HepG2 (cell line): ENCODE measurements at regions not wholly inside any gene's neighbourhood (a gene's known extent, or its start where the extent isn't known, plus 50 kb on each side); places are given as distances from the start of the nearest gene placed in this dataset.

Source experiments
- ATF2 ChIP-seq: sonication (generic); formaldehyde crosslinking; IDR thresholded peaks from 2 replicates; pipeline ENCODE4 v1.4.0; 2020; ENCODE audit warnings: missing genetic modification reagents
- FOXM1 ChIP-seq: sonication (generic); formaldehyde crosslinking; IDR thresholded peaks from 2 replicates; pipeline ENCODE4 v1.5.0; 2020; ENCODE audit warnings: missing genetic modification reagents
- HINFP ChIP-seq: sonication (generic); formaldehyde crosslinking; IDR thresholded peaks from 2 replicates; pipeline ENCODE4 v1.4.0; 2020; ENCODE audit warnings: low read depth, mild to moderate bottlenecking, missing genetic modification reagents
- KLF15 ChIP-seq: sonication (generic); formaldehyde crosslinking; IDR thresholded peaks from 2 replicates; pipeline ENCODE4 v1.8.1; 2023; ENCODE audit warnings: borderline replicate concordance, mild to moderate bottlenecking, inconsistent platforms, missing genetic modification reagents, mixed read lengths
- MBNL3 ChIP-seq: fragments of 250-450 bp; sonication (Bioruptor Pico); conservative IDR thresholded peaks from 2 replicates; pipeline ENCODE4 v1.8.0; 2022; ENCODE audit warnings: mild to moderate bottlenecking, inconsistent platforms
- MTF1 ChIP-seq: sonication (generic); formaldehyde crosslinking; IDR thresholded peaks from 2 replicates; pipeline ENCODE4 v1.5.0; 2020; ENCODE audit warnings: missing genetic modification reagents
- MYC ChIP-seq: sonication (generic); formaldehyde crosslinking; IDR thresholded peaks from 2 replicates; pipeline ENCODE4 v1.9.0; 2021; ENCODE audit warnings: missing genetic modification reagents, borderline replicate concordance
- NFAT5 ChIP-seq: sonication (generic); formaldehyde crosslinking; IDR thresholded peaks from 2 replicates; pipeline ENCODE4 v1.4.0; 2020; ENCODE audit warnings: missing genetic modification reagents
- NONO ChIP-seq, 2 experiments: fragments of 450-650 bp in 1 of 2; sonication (generic) in 1 of 2; formaldehyde crosslinking in 1 of 2; IDR thresholded peaks in 1 of 2; conservative IDR thresholded peaks in 1 of 2; 2 replicates each; pipeline versions ENCODE4 v1.6.1 to v1.8.0; 2017 to 2022; ENCODE audit warnings: mild to moderate bottlenecking in 1 of 2, missing genetic modification reagents in 1 of 2, moderate library complexity in 1 of 2
- PATZ1 ChIP-seq: sonication (generic); formaldehyde crosslinking; IDR thresholded peaks from 2 replicates; pipeline ENCODE4 v1.4.0; 2020; ENCODE audit warnings: missing genetic modification reagents
- TFAP4 ChIP-seq: sonication (generic); IDR thresholded peaks from 2 replicates; pipeline ENCODE4 v1.6.1; 2016; ENCODE audit warnings: low read depth, borderline replicate concordance
- ZFP37 ChIP-seq: sonication (generic); formaldehyde crosslinking; IDR thresholded peaks from 2 replicates; pipeline ENCODE4 v1.4.0; 2020; ENCODE audit warnings: missing genetic modification reagents, borderline replicate concordance
- ZFX ChIP-seq: sonication (generic); formaldehyde crosslinking; IDR thresholded peaks from 2 replicates; pipeline ENCODE4 v1.4.0; 2020; ENCODE audit warnings: mild to moderate bottlenecking, low read depth, missing genetic modification reagents, moderate library complexity
- ZNF563 ChIP-seq: sonication (generic); formaldehyde crosslinking; IDR thresholded peaks from 2 replicates; pipeline ENCODE4 v1.8.0; 2022; ENCODE audit warnings: mild to moderate bottlenecking, moderate library complexity, missing genetic modification reagents
- ZNF710 ChIP-seq: sonication (generic); formaldehyde crosslinking; IDR thresholded peaks from 2 replicates; pipeline ENCODE4 v1.5.0; 2020; ENCODE audit warnings: mild to moderate bottlenecking, missing genetic modification reagents, borderline replicate concordance

GRCh38 chr12:115398311-115398781, 714.4 kb upstream of the TBX3 start (continued):
- TF ChIP-seq NFAT5 (no peak), ZNF710 (CRISPR knock-in tag) (peak; percentile 50; the same call in 1 of the 2 replicates), ZNF563 (CRISPR knock-in tag) (no peak), KLF15 (CRISPR knock-in tag) (no peak), FOXM1 (no peak), NONO (IDR thresholded peaks at IDR 0.05) (no peak), NONO (CRISPR knock-in tag; conservative IDR thresholded peaks at IDR 0.05) (0 out of 2 replicates have a peak, but pooled peaks have one; percentile 27), ATF2 (CRISPR knock-in tag) (peak; percentile 70; the same call in 1 of the 2 replicates), MYC (CRISPR knock-in tag) (no peak), MBNL3 (CRISPR knock-in tag) (no peak), HINFP (peak; percentile 56; the same call in 1 of the 2 replicates), TFAP4 (peak; percentile 62; the same call in 1 of the 2 replicates), ZFX (CRISPR knock-in tag) (peak; percentile 45; the same call in 1 of the 2 replicates), ZFP37 (no peak), MTF1 (no peak), PATZ1 (CRISPR knock-in tag) (0 out of 2 replicates have a peak, but pooled peaks have one; percentile 32)
